H1 (cell line): ENCODE measurements at regions not wholly inside any gene's neighbourhood (a gene's known extent, or its start where the extent isn't known, plus 50 kb on each side); places are given as distances from the start of the nearest gene placed in this dataset.

Experiments used
- CTCF ChIA-PET: fragments of 300-600 bp; sonication (Branson Sonifier 250); formaldehyde crosslinking; loops from one replicate; lab custom pipeline; 2021; ENCODE audit not compliant: partially characterized antibody; lab: Charles Lee
- POLR2A ChIA-PET: fragments of 300-600 bp; sonication (Branson Sonifier 250); formaldehyde crosslinking; loops from one replicate; lab custom pipeline; 2021; ENCODE audit warnings: inconsistent platforms; ENCODE audit not compliant: partially characterized antibody; lab: Charles Lee
- DNase-seq, 2 experiments: peaks; one replicate each; pipeline versions ENCODE4 v3.0.0 to v3.0.0-alpha.2; 2010 to 2022; ENCODE audit warnings: low spot score in 2 of 2, low read depth in 1 of 2, mixed read lengths in 1 of 2
- FAIRE-seq: peaks from 2 replicates; lab custom pipeline; 2011; peaks lifted over from hg19 to GRCh38; lab: Jason Lieb, UNC
- H2AFZ ChIP-seq: 2 replicates; pipeline ENCODE4 v1.8.1; 2012; ENCODE audit warnings: low read length, inconsistent platforms
- H2AK5ac ChIP-seq: 2 replicates; pipeline ENCODE4 v1.6.1; 2013; ENCODE audit warnings: low read depth, low read length
- H2BK120ac ChIP-seq: replicated peaks from 2 replicates; pipeline ENCODE3; 2013; ENCODE audit warnings: low read depth, low read length, inconsistent platforms
- H2BK12ac ChIP-seq: 2 replicates; pipeline ENCODE4 v1.6.1; 2013; ENCODE audit warnings: low read depth, low read length
- H2BK15ac ChIP-seq: 2 replicates; pipeline ENCODE4 v1.6.1; 2013; ENCODE audit warnings: low read length
- H2BK20ac ChIP-seq: 2 replicates; pipeline ENCODE4 v1.6.1; 2013; ENCODE audit warnings: low read length
- H2BK5ac ChIP-seq: 2 replicates; pipeline ENCODE4 v1.6.1; 2013; ENCODE audit warnings: low read depth, low read length
- H3K14ac ChIP-seq: 2 replicates; pipeline ENCODE4 v1.6.1; 2013; ENCODE audit warnings: inconsistent platforms; ENCODE audit not compliant: insufficient read length
- H3K18ac ChIP-seq: 2 replicates; pipeline ENCODE4 v1.6.1; 2013; ENCODE audit warnings: low read length; ENCODE audit errors: extremely low read depth
- H3K23ac ChIP-seq: 2 replicates; pipeline ENCODE4 v1.6.1; 2013; ENCODE audit warnings: inconsistent platforms; ENCODE audit not compliant: insufficient read length
- H3K23me2 ChIP-seq: 2 replicates; pipeline ENCODE4 v1.6.1; 2013; ENCODE audit warnings: low read depth, low read length
- H3K27ac ChIP-seq: 2 replicates; pipeline ENCODE4 v1.6.1; 2011; ENCODE audit warnings: low read depth, low read length, inconsistent platforms
- H3K27me3 ChIP-seq, 4 experiments: replicated peaks in 1 of 4; 1 replicate in 1 of 4; 2 replicates in 3 of 4; pipeline versions ENCODE4 v1.6.1 to v1.8.1; 2011 to 2013; ENCODE audit warnings: low read length in 3 of 4, mild to moderate bottlenecking in 3 of 4, inconsistent platforms in 2 of 4, mixed read lengths in 2 of 4, moderate library complexity in 1 of 4; ENCODE audit not compliant: control insufficient read depth in 3 of 4, insufficient read depth in 3 of 4; ENCODE audit errors: extremely low read depth in 1 of 4
- H3K36me3 ChIP-seq, 4 experiments: 2 replicates each; pipeline versions ENCODE4 v1.6.1 to v1.8.1; 2011 to 2013; ENCODE audit warnings: mild to moderate bottlenecking in 4 of 4, low read length in 3 of 4, moderate library complexity in 2 of 4, control low read depth in 1 of 4, inconsistent platforms in 1 of 4; ENCODE audit not compliant: insufficient read depth in 4 of 4, control insufficient read depth in 2 of 4
- H3K4ac ChIP-seq: replicated peaks from 2 replicates; pipeline ENCODE3; 2013; ENCODE audit warnings: low read length, low read depth, mixed read lengths, inconsistent platforms; ENCODE audit not compliant: insufficient read length
- H3K4me1 ChIP-seq, 4 experiments: replicated peaks in 1 of 4; 1 replicate in 1 of 4; 2 replicates in 3 of 4; pipeline versions ENCODE4 v1.6.1 to v1.8.1; 2011 to 2013; ENCODE audit warnings: low read length in 3 of 4, inconsistent platforms in 2 of 4, mixed read lengths in 1 of 4; ENCODE audit not compliant: insufficient read depth in 4 of 4, control insufficient read depth in 3 of 4
- H3K4me2 ChIP-seq, 2 experiments: 2 replicates each; pipeline versions ENCODE4 v1.6.1 to v1.8.1; 2011 to 2013; ENCODE audit warnings: low read depth in 2 of 2, low read length in 2 of 2, control low read depth in 1 of 2, inconsistent platforms in 1 of 2, mild to moderate bottlenecking in 1 of 2; ENCODE audit not compliant: insufficient read depth in 1 of 2
- H3K4me3 ChIP-seq, 4 experiments: fragments of 200-600, 300-600 bp in 1 of 4; sonication (generic), shearing (Covaris generic), sonication (Bioruptor Twin) in 1 of 4; 2 replicates each; pipeline versions ENCODE4 v1.5.1 to v1.8.1; 2011 to 2016; ENCODE audit warnings: low read length in 4 of 4, low read depth in 3 of 4, control low read depth in 2 of 4, inconsistent platforms in 2 of 4, mild to moderate bottlenecking in 2 of 4, mixed read lengths in 1 of 4, moderate library complexity in 1 of 4; ENCODE audit not compliant: insufficient read depth in 2 of 4; ENCODE audit errors: extremely low read depth in 1 of 4
- H3K56ac ChIP-seq: replicated peaks from 2 replicates; pipeline ENCODE3; 2013; ENCODE audit warnings: low read depth, mild to moderate bottlenecking, mixed read lengths, low read length, inconsistent platforms; ENCODE audit not compliant: insufficient read length
- H3K79me1 ChIP-seq: 2 replicates; pipeline ENCODE4 v1.6.1; 2013; ENCODE audit warnings: low read depth, low read length, control low read depth
- H3K79me2 ChIP-seq, 2 experiments: 2 replicates each; pipeline versions ENCODE4 v1.6.1 to v1.8.1; 2012 to 2013; ENCODE audit warnings: low read length in 2 of 2, mild to moderate bottlenecking in 2 of 2, inconsistent platforms in 1 of 2; ENCODE audit not compliant: insufficient read depth in 2 of 2, control insufficient read depth in 1 of 2
- H3K9ac ChIP-seq, 4 experiments: replicated peaks in 1 of 4; 1 replicate in 1 of 4; 2 replicates in 3 of 4; pipeline versions ENCODE4 v1.6.1 to v1.8.1; 2011 to 2013; ENCODE audit warnings: low read depth in 3 of 4, low read length in 3 of 4, control low read depth in 2 of 4, mild to moderate bottlenecking in 2 of 4, moderate library complexity in 2 of 4, inconsistent platforms in 1 of 4; ENCODE audit errors: extremely low read depth in 1 of 4
- H3K9me3 ChIP-seq, 2 experiments: 2 replicates each; pipeline versions ENCODE4 v1.6.1 to v1.8.1; 2012 to 2013; ENCODE audit warnings: mild to moderate bottlenecking in 2 of 2, moderate library complexity in 2 of 2, control low read depth in 1 of 2, inconsistent platforms in 1 of 2, low read depth in 1 of 2, low read length in 1 of 2, mixed read lengths in 1 of 2; ENCODE audit not compliant: insufficient read depth in 2 of 2
- H4K20me1 ChIP-seq, 2 experiments: replicated peaks in 1 of 2; 2 replicates each; pipeline versions ENCODE3 to v1.8.1; 2011 to 2013; ENCODE audit warnings: inconsistent platforms in 2 of 2, low read length in 2 of 2, mild to moderate bottlenecking in 1 of 2; ENCODE audit not compliant: insufficient read depth in 2 of 2, control insufficient read depth in 1 of 2
- H4K5ac ChIP-seq: 2 replicates; pipeline ENCODE4 v1.6.1; 2013; ENCODE audit warnings: low read length, low read depth, mixed read lengths, inconsistent platforms; ENCODE audit not compliant: insufficient read length
- H4K8ac ChIP-seq: 2 replicates; pipeline ENCODE4 v1.8.0; 2013; ENCODE audit warnings: mild to moderate bottlenecking, moderate library complexity, low read length, inconsistent platforms; ENCODE audit not compliant: insufficient read depth; ENCODE audit errors: extremely low read depth
- H4K91ac ChIP-seq: replicated peaks from 2 replicates; pipeline ENCODE3; 2013; ENCODE audit warnings: low read length, mixed read lengths, inconsistent platforms; ENCODE audit not compliant: insufficient read length
- BACH1 ChIP-seq: IDR thresholded peaks from 2 replicates; pipeline ENCODE4 v1.6.1; 2012; ENCODE audit warnings: low read length, improper control_type of control experiment
- CBX5 ChIP-seq: fragments of 300-800, 300-1000 bp; sonication (generic); IDR thresholded peaks from 2 replicates; pipeline ENCODE4 v1.7.1; 2016; ENCODE audit warnings: antibody characterized with exemption, low read length, low read depth
- CREB1 ChIP-seq: IDR thresholded peaks from 2 replicates; pipeline ENCODE4 v1.6.1; 2012; ENCODE audit warnings: inconsistent platforms
- EP300 ChIP-seq, 2 experiments: IDR thresholded peaks; 1 replicate in 1 of 2; 2 replicates in 1 of 2; pipeline ENCODE4 v1.6.1; 2011 to 2012; ENCODE audit warnings: low read depth in 2 of 2, low read length in 2 of 2, mild to moderate bottlenecking in 2 of 2, borderline replicate concordance in 1 of 2, inconsistent platforms in 1 of 2, moderate library complexity in 1 of 2
- HDAC6 ChIP-seq: IDR thresholded peaks from one replicate; pipeline ENCODE4 v1.7.1; 2012; ENCODE audit warnings: low read depth, mild to moderate bottlenecking, inconsistent platforms, low read length, moderate library complexity
- JUND ChIP-seq: IDR thresholded peaks from 2 replicates; pipeline ENCODE4 v1.6.1; 2011; ENCODE audit warnings: mild to moderate bottlenecking, improper control_type of control experiment, low read length
- NRF1 ChIP-seq: IDR thresholded peaks from 2 replicates; pipeline ENCODE4 v1.6.1; 2011; ENCODE audit warnings: mild to moderate bottlenecking, low read depth, low read length, improper control_type of control experiment
- POLR2AphosphoS5 ChIP-seq: IDR thresholded peaks from 2 replicates; pipeline ENCODE4 v1.6.1; 2011; ENCODE audit warnings: low read depth, low read length
- RBBP5 ChIP-seq: IDR thresholded peaks from 2 replicates; pipeline ENCODE4 v1.7.1; 2012; ENCODE audit warnings: low read depth, mild to moderate bottlenecking, inconsistent platforms, low read length, moderate library complexity, borderline replicate concordance
- SP1 ChIP-seq: IDR thresholded peaks from 2 replicates; pipeline ENCODE4 v1.6.1; 2011; ENCODE audit warnings: low read depth, low read length
- SRF ChIP-seq: IDR thresholded peaks from 2 replicates; pipeline ENCODE4 v1.6.1; 2011; ENCODE audit warnings: mild to moderate bottlenecking, low read depth, low read length, moderate library complexity
- TAF1 ChIP-seq: IDR thresholded peaks from 2 replicates; pipeline ENCODE4 v1.6.1; 2011; ENCODE audit warnings: mild to moderate bottlenecking, low read depth, low read length
- WGBS, 2 experiments: shearing (Covaris generic) in 1 of 2; methylation state at CpG; one replicate each; pipeline versions ENCODE4 v1.1.6 to v1.1.7; 2013 to 2015; ENCODE audit warnings: low lambda C conversion rate in 2 of 2, mixed read lengths in 2 of 2, inconsistent platforms in 1 of 2, low coverage in 1 of 2, missing lambda C conversion rate in 1 of 2; ENCODE audit not compliant: insufficient replicate concordance in 2 of 2, insufficient coverage in 1 of 2, insufficient read length in 1 of 2; ENCODE audit errors: extremely low coverage in 1 of 2, missing lambda C conversion rate in 1 of 2; 5-methylcytosine and 5-hydroxymethylcytosine counted together

- FAIRE-seq (no peak), DNase-seq (no peak)
- WGBS, 2 experiments: 86% methylated on average over 6 of the region's 6 CpGs; no CpG with 5 or more reads in 1 of the 2 experiments
- ChIA-PET CTCF (no interaction called here), POLR2A (no interaction called here)
- no peaks in the 10 kb centered on the region for H3K27me3 ChIP-seq
- H3K14ac ChIP-seq: no peak overlapping the region
- no peak overlapping the region for H2AK5ac ChIP-seq
- H3K4me1 ChIP-seq: peaks cover 0 to 5% (median 3%) of the 10 kb centered on the region in 4 experiments; a peak in 4 of 7 replicates
- H3K79me1 ChIP-seq: no peaks in the 10 kb centered on the region
- no peak overlapping the region for H2AFZ ChIP-seq
- no peak overlapping the region for H2BK12ac ChIP-seq
- H3K4me2 ChIP-seq: no peak overlapping the region
- no peak overlapping the region for H3K9ac ChIP-seq
- H4K20me1 ChIP-seq: no peaks in the 10 kb centered on the region
- no peak overlapping the region for H4K91ac ChIP-seq
- no peaks in the 10 kb centered on the region for H3K23me2 ChIP-seq
- TF ChIP-seq SRF (no peak), SP1 (no peak), CREB1 (no peak), JUND (no peak), NRF1 (no peak), HDAC6 (no peak), BACH1 (no peak), TAF1 (no peak), RBBP5 (no peak), CBX5 (no peak), POLR2AphosphoS5 (no peak), EP300 (IDR thresholded peaks at IDR 0.05; ENCODE audit: borderline replicate concordance in 1 of 2, low read depth in 2 of 2, low read length in 2 of 2) (no peak)
- no peak overlapping the region for H2BK20ac ChIP-seq
- no peaks in the 10 kb centered on the region for H3K36me3 ChIP-seq
- H3K23ac ChIP-seq: no peak overlapping the region
- no peak overlapping the region for H4K8ac ChIP-seq
- no peak overlapping the region for H4K5ac ChIP-seq
- H2BK5ac ChIP-seq: no peak overlapping the region
- H3K27ac ChIP-seq: no peak overlapping the region
- H3K18ac ChIP-seq: no peak overlapping the region
- no peak overlapping the region for H3K4ac ChIP-seq
- H3K9me3 ChIP-seq: no peaks in the 10 kb centered on the region
- H2BK120ac ChIP-seq: no peak overlapping the region
- H3K79me2 ChIP-seq: no peaks in the 10 kb centered on the region
- no peak overlapping the region for H3K56ac ChIP-seq
- no peak overlapping the region for H2BK15ac ChIP-seq
- no peak overlapping the region for H3K4me3 ChIP-seq
These were observed 61.8 kb upstream of the SP4 start for GRCh38 chr7:21365866-21366624.
